ENCODE measurements at regions not wholly inside any gene's neighbourhood (a gene's known extent, or its start where the extent isn't known, plus 50 kb on each side); places are given as distances from the start of the nearest gene placed in this dataset.

DNA sequence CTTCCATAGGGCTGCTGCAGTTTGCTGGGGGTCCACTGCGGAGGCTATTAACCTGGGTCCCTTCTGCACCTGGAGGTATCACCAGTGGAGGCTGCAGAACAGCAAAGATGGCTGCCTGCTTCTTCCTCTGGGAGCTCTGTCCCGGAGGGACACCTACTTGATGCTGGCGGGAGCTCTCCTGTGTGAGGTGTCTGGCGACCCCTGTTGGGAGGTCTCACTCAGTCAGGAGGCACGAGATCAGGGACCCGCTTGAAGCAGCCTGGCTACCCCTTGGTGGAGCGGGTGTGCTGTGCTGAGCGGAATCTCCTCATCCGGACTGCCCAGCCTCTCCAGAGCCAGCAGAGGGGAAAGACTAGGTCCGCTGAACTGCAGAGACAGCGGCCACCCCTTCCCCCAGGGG lies 56.0 kb upstream of the CTXND1 start:
- no peak for DNase-seq
- intact Hi-C loops (cut with DNase I, micrococcal nuclease), result no loop called here
- ATAC-seq, result no peak

DNA sequence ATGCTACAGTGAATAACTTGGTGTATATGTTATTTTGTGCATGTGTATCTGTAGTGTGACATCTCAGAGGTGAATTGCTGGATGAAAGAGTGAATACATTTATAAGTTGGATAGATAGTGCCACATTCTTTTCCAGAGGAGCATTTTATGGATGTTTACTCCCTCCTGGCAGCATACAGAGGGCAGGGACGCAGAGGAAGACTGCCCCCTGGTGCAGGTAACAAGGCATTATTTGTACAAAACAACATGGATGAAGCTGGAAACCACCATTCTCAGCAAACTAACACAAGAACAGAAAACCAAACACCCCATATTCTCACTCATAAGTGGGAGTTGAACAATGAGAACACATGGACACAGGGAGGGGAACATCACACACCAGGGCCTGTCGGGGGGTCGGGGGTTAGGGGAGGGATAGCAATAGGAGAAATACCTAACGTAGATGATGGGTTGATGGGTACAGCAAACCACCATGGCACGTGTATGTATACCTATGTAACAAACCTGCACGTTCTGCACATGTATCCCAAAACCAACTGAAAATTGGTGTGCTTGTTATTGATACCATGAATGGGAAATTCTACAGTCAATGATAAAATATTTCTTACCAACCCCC lies 57.9 kb upstream of the CTXND1 start:
- ATAC-seq (peak; percentile 47), DNase-seq (no peak)
- intact Hi-C loops (cut with DNase I, micrococcal nuclease), result no loop called here

DNA sequence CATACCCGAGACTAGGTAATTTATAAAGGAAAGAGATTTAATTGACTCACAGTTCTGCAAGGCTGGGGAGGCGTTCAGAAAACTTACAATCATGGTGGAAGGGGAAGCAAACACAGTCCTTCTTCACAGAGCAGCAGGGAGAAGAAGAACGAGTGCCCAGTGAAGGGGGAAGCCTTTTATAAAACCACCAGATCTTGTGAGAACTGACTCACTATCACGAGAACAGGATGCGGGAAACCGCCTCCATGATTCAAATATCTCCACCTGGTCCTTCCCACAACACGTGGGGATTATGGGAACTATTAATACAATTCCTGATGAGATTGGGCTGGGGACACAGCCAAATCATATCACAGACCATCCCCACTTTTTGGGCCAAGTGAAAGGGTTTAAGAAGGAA lies 58.8 kb upstream of the CTXND1 start:
- no peak for DNase-seq
- intact Hi-C loops (cut with DNase I, micrococcal nuclease), result no loop called here
- ATAC-seq, result no peak

DNA sequence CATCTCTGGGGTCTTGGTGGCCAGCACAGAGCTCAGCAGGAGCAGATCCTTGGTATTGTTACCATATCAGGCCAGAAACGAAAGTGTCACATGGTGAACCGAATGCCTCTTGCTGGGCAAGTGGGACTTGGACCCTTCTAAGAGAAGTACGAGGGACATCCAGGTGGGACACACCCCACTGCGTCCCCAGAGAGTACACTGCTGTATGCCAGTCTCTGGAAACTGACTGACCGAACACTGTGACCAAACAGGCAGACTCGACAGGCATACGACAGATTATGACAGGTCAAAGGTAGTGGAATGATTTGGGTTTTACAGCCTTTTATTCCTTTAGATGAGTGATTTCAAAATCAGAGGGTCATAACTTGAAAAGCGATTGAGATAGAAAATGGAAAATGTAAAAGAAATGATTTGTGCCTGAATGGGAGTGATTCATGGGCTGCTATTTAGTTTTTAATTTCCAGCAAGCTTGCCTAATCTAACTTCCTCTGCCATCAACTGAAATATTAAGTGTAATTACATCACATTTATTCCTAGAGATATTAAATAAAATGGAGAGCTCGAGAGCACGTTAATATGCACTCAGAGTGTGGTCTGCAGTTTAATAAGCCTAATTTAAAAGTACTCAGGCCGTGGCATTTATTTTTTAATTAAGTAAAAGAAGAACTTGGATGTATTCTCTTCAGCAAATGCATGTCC lies 63.4 kb upstream of the CTXND1 start:
- intact Hi-C loops (cut with DNase I, micrococcal nuclease), result no loop called here
- ATAC-seq, result peak; percentile 71
- no peak for DNase-seq

DNA sequence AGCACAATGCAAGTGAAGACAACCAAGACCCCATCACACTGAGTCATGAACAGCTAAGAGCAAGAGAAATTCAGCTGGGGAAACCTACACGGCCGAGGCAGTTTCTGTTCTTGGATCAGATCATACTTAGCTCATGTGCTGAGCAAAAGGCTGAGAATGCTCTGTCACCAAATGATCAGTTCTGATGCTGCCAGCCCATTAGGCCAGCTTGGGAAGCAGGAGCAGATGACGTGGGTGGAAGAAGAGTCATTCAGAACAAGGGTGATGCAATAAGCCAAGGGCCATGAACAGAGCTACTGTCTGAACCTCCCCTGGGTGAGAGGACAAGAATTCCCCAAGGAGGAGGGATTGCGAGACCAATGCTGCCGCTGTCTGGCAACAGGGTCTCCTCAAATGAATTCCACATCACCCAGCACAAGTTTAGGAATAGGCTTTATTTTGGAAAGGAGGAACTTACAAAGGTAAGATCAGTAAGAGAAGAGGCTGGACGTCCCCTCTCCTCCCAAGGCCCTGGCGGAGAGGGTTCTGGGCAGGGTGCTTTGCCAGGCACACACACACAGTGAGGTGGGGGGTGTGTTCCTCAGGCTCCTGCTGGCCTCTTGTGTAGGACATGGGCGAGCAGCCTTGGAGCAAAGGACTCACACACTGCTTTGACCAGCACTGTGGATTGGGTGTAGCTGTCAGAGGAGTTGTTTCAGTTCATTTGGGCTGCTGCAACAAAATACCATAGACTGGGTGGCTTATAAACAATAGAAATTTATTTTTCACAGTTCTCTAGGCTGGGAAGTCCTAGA lies 65.6 kb upstream of the CTXND1 start:
- no peak for ATAC-seq
- DNase-seq, result no peak
- intact Hi-C loops (cut with DNase I, micrococcal nuclease), result no loop called here

DNA sequence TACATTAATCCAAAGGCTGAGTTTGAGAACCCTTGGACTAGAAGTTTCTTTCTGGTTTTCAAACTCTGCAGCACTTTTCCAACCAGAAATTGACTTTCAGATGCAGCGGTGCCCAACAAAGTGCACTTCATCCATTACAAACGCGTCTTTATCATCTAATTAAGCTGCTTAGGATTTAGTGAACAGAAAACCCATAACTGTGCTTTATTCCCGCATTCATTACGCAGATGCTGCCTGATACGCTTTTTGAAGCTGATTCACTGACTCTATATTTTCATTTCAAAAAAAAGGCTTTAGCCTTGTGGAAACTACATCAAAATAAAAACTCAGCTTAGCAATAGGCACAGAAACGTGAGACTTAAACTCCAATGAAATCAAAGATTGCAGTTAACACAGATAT lies 69.8 kb upstream of the CTXND1 start:
- DNase-seq (no peak), ATAC-seq (no peak)
- intact Hi-C loops (cut with DNase I, micrococcal nuclease), result no loop called here

DNA sequence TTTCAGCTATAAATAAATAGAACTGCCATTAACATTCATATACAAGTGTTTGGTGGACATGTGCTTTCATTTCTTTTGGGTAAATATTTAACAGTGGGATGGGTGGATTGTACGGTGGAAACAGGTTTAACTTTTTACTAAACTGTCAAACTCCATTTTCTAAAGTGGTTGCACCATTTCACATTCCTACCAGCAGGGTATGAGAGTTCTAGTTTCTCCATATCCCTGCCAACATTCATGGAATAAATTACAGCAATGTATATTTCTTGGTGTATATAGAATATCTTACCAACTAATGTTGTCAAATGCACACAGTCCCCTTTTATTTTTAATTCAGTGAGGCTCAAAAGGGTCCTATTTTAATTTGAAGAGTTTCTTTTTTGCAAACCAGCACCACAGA lies 71.3 kb upstream of the CTXND1 start:
- intact Hi-C loops (cut with DNase I, micrococcal nuclease), result no loop called here
- no peak for ATAC-seq
- no peak for DNase-seq

DNA sequence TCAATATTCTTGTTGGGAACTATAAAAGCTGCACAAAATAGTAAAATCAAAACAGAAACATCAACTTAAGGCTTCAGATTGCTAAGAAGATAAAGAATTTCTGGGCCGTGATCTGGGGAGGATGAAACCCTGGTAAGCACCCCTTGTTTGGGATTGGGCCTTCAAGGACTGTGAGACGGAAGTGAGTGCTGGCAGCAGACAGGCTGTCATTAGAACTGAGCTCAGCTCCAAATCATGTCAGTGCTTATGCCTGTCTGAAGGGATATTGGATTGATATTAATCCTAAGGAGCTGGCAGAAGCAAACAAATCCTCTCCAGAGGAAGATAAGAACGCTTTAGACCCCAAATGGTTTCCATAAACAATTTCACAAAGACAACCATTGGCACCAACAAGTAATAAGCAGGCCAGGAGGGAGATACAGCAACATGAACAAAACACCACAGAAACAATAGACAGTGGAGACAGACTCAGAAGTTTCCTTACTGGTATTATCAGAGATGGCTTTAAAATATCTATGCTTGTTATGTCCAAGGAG lies 72.6 kb upstream of the CTXND1 start:
- DNase-seq, result no peak
- intact Hi-C loops (cut with DNase I, micrococcal nuclease), result no loop called here
- ATAC-seq, result no peak

DNA sequence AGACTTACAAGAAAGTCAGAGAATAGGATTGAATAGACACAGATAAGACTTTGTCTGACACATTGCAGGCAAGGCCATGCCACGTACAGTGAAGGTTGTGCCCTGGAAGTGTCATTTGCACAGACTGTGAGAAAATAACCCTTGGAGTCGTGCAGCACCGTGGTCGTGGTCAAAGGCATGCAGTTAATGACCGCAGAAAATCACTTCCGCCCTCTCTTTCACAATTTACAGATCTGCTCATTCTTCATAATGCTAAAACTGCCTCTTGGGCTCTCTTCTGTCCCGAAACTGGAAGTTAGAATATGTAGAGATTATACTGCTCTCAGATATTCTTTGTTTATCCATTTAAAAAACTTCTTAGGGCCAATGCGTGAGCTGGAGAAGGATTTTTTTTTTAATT lies 73.2 kb upstream of the CTXND1 start:
- intact Hi-C loops (cut with DNase I, micrococcal nuclease), result no loop called here
- no peak for ATAC-seq
- no peak for DNase-seq

DNA sequence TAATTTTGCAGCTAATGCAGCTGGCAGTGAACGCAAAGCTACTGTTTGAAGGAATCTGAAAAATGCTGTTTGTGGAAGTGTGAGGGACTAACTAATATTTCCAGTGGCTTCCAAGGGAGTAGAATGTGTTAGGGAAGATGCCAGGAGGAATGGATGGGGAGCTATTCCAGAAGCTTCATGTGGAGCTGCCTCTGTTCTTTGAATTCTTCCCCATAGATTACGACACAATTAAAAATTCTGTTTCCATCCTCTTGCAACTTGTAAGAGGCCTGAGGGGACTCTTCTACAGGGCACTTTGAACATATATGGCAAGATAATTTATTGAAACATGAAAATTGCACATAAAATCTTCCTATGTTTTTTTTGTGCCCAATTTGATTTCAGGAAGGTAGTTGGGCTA lies 74.3 kb upstream of the CTXND1 start:
- ATAC-seq (no peak), DNase-seq (no peak)
- intact Hi-C loops (cut with DNase I, micrococcal nuclease), result no loop called here

DNA sequence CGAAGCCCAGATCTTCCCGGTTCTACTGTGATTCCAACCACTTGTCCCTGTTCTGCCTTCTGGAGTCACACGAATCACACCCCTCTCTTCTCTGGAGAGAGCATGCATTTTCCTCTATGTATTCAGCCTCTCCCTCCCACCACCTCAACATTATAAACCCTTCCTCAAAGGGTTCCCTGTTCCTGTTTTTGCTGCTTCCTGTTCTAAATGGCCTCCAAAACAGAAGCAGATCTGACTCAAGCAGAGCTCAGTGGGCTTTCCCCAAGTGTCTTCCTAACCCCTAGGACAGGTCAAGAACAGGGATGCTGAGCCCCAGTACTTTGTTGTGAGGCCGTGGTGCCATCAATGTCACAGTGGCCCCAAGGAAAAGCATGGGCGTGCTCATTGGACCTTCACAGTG lies 75.7 kb upstream of the ARNT2 start:
- ATAC-seq (no peak), DNase-seq (no peak)
- intact Hi-C loops (cut with DNase I, micrococcal nuclease), result no loop called here

DNA sequence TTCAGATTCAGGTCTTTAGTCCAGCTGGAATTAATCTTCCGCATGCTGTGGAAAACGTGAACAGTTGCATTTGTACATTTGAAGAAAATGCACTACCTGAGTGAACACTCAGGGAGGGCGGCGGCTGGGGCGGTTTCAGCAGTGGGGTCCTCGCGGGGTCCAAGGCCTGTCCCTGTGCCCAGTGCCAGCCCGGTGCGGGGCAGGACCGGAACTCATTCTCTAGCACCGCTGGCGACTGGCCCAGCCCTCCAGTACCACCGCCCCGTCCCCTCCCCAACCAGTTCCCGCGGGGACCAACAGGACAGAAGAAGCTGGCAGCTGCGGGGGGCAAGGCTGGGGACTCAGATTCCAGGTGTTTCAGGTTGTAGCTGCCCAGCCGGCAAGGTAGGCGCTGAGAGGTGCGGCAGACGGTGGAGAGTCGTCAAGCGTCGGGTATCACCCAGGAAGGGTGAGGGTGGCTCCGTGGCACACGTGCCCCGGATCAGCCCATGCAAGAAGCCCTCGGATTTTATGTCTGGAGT lies 72.2 kb upstream of the ARNT2 start:
- ATAC-seq (no peak), DNase-seq (no peak)
- intact Hi-C loops (cut with DNase I, micrococcal nuclease), result no loop called here

DNA sequence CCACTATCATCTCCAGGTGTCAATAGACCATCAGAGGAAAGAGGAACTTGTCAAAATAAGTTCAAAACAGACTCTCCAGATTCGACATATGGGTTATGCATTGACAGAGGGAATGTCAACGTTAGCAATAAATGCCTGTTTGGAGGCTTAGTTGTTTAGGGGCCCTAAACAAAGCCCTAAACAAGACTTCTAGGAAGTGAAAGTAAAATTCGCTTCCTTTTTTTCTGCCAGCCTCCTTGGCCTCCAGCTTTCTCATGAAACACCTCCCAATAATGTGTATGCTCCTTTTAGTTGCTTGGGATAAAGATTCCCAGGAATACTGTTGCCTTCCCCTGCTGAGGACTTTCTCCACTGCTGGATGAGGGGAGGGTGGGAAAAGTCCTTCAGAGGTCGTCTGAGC lies 70.9 kb upstream of the ARNT2 start:
- intact Hi-C loops (cut with DNase I, micrococcal nuclease), result no loop called here
- DNase-seq (no peak), ATAC-seq (no peak)

DNA sequence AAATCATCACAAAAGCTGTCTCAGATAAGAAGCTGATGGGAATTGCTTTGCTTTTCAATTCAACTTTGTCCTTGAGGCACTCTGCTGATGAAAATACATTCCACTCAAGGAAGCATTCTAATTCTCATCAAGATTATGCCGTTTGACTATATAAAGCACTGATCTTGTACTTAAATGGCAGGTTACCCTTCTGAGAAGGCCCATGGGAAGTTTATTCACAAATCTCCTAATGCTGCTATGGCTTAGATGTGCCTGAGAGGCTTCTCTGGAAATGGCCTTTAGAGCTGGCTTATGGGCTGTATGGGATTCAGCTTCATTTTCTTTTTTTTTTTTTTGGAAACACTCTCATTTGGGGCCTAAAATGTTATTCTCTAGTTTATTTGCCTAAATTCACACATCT lies 69.7 kb upstream of the ARNT2 start:
- ATAC-seq, result no peak
- no peak for DNase-seq
- intact Hi-C loops (cut with DNase I, micrococcal nuclease), result no loop called here

DNA sequence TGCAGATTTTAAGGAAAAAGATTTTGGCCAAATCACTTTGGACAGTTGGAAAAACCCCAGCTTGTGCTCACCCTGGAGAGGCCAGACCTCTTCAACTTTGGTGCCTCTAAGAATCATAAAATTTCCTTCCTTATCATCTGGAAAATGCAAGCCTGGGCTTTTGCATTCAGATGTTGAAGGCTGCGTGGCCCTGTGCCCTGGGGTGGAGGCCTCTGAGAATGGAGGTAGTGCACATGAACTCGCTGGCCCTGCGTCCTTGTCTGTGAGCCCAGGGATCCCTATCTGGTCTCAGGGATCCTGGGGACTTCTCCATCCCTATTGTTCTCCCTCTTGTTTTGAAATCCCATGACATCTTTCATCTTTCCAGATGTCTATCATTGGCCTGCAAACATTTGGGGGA lies 64.6 kb upstream of the ARNT2 start:
- DNase-seq (no peak), ATAC-seq (no peak)
- intact Hi-C loops (cut with DNase I, micrococcal nuclease), result no loop called here

DNA sequence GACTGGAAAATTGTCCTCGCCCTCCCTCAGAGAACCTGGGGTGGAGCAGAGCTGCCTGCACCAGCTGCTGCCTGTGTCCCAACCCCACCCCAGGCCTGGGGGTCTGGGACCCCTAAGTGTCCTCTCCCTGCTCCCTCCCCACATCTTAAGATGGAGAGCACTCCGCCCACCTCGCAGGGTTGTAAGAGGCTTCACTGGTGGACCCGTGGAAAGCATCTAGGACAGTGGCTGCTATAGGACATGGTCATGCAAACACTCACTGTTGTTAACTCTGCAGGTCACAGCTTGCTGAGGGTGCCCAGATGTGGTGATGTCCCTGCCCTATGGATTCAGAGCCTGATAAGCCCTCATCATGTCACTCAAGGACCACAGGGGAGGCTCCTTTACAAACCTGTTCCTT lies 62.0 kb upstream of the ARNT2 start:
- no peak for DNase-seq
- intact Hi-C loops (cut with DNase I, micrococcal nuclease), result no loop called here
- ATAC-seq, result no peak

DNA sequence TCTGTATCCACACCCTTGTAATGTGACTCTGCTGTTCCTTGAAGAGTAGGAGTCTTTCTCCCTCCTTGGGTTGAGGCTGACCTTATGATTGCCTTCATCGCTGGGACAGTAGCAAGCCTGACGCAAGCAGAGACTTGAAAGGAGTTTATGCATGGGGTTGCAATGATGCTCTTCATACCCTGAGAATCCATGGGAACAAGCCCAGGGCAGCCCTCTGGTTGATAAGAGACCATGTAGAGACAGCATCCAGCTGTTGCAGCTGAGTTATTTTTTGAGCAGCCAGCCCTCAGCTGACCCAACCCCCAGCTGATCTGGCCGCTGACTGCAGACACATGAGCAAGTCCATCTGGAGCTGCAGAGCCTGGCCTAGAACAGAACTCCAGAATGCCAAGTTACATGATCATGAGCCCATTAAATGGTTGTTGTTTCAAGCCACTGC lies 60.6 kb upstream of the ARNT2 start:
- intact Hi-C loops (cut with DNase I, micrococcal nuclease), result no loop called here

DNA sequence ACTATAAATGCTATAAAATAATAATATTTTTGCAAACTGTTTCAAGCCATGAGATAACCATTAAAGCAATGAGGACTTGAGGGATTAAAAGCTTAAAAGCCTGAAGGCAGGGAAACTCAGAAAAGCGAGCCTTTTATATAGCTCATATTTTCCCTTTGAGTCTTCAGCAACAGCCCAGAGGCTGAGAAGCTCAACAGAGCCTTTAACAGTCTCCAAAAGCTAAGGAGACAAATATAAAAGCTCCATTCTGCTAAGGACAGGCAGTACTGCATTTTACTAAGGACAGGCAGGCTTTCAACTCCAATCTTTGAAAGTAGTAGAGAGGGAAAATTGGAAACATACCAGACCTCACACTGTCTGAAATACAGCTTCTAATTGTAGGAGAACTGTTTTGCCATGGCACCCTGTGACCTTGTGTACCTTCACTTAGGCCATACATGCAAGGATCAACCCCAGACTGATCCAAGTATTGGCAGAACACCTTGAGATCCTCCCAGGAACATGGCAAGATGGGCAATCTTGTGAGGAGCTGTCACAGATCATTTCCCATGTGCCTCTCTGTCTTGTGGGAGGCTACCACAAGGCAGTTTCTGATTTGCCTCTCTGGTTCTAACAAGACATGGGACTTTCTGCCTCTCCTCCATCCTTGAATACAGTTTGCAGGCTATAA lies 53.1 kb upstream of the ARNT2 start:
- DNase-seq (no peak), ATAC-seq (no peak)
- intact Hi-C loops (cut with DNase I, micrococcal nuclease), result no loop called here

More for the DNA sequence above, 60.6 kb upstream of the ARNT2 start:
- peak; percentile 32 to 53 for DNase-seq
- ATAC-seq, result no peak

Measured in left colon (tissue), 2 donors.